NCI-H345 treated with DMSO at 0.1 percent for 48 hours (cell line): ENCODE measurements at regions not wholly inside any gene's neighbourhood (a gene's known extent, or its start where the extent isn't known, plus 50 kb on each side); places are given as distances from the start of the nearest gene placed in this dataset.

ENCODE experiments used
- DNase-seq: peaks from one replicate; lab custom pipeline; 2025; ENCODE audit not compliant: unreplicated experiment; lab: John Stamatoyannopoulos, UW

DNA sequence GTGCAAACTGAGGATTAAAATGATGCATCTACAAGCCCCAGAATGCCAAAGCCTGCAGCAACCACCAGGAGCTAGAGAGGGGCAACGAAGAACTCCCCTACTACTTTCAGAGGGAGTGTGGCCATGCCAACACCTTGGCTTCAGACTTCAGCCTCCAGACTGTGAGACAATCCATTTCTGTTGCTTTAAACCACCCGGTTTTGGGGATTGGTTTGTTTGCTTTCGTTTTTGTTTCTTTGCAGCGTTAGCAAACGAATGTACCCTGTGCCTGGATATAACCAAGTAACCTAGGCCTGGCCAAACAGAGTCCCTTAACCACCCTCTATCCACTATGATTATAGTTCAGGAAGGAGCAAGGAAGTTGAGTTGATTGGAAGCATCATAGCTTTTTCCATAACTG lies 171.2 kb upstream of the NCK2 start:
- no peak for DNase-seq

DNA sequence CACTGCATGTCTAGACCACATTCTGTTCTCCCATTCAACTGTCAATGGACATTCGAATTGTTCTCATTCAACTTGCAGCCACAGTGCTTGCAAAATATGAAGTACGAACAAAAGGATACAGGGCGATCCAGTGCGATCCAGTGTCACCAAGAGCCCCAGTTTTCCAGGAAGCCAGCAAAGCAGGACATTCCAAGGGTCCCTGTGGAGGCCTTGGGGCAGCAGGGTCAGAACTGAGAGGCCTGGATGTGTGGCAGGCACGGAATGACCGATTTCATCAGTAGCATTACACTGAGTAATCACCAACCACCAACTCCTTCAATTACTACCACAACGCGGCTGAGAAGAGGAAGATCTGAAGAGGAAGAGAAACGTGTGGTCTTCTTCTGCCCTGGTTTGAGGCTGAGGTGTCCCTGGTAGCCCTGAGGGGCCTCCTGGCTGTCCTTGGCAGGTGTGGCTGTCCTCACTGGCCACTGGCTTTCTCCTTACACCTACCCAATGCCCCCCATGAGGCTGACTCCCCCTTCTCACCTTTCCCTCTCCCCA lies 172.7 kb upstream of the FHL2 start:
- no peak for DNase-seq

DNA sequence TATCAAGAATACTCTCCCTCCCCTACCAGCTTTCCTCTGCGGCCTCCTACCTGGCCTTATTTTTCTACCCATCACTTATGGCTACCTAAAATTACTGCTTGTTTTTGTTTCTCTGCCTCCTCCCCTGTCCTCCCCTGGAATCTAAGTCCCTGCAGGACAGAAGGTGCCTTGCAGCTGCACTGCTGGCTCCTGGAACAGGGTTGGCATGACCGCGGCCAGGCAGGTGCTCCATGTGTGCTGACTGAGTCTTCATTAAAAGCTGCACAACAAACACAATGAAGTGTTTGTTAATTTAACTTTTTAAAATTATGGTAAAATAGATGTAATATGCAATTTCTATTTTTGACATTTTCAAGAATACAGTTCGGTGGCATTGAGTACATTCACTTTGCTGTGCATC lies 171.9 kb upstream of the FHL2 start:
- no peak for DNase-seq

DNA sequence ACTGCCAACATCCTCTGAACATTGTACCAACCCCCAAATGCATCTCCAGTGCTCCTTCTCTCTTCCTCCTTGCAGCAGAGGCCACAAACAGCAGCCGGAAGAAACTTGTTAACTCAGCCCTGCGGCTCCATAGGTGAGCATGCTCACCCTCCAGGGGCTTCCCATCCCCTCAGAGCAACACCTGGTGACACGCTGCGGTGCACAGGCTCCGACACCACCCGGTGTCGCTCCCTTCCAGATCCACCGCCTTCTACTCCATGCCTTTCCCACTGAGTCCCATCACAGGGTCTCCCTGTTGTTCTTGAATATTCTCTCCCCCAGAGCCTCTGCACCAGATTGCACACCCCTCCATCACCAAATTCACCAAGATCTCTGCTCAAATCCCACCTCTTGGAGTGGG lies 171.5 kb upstream of the FHL2 start:
- no peak for DNase-seq

DNA sequence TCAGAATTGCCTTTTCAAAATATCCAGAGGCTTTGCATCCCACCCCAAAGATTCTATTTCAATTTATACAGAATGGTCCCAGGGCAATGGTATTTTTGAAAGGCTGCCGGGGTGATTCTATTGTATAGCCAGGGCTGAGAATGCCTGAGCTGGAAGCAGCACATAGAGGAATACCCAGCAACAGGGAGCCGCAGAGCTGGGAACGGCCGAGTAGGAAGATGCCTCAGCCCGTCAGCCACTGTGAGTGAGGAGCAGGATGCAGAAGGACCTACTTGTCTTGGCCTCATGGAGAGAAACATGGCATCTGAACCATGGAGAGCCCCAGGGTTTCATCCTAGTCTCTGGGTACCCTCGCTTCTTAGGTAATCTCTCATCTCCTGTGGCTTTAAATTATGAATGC lies 170.8 kb upstream of the FHL2 start:
- no peak for DNase-seq

DNA sequence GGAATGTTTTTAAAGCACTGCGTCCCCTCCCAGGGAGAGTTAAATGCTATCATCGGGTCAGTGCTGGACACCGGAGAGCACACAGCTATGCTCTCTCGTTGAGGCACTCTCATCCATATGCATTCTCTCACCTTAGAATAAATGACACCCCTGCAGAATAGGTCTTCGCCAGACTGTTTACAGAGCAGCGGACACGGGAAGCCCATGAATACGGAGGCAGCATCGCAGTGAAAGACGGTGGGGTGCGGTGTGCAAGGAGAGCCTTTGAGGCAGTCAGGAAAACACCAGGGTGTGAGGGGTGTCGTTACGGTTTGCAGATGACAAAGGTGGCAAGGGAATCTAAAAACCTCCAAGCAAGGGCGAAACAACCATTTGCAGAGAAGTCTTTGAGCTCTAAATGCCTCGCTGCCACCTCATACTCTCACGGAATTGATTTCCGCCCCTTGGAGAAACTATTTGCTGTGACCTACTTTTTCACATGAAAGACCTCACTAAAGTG lies 169.2 kb upstream of the FHL2 start:
- no peak for DNase-seq

DNA sequence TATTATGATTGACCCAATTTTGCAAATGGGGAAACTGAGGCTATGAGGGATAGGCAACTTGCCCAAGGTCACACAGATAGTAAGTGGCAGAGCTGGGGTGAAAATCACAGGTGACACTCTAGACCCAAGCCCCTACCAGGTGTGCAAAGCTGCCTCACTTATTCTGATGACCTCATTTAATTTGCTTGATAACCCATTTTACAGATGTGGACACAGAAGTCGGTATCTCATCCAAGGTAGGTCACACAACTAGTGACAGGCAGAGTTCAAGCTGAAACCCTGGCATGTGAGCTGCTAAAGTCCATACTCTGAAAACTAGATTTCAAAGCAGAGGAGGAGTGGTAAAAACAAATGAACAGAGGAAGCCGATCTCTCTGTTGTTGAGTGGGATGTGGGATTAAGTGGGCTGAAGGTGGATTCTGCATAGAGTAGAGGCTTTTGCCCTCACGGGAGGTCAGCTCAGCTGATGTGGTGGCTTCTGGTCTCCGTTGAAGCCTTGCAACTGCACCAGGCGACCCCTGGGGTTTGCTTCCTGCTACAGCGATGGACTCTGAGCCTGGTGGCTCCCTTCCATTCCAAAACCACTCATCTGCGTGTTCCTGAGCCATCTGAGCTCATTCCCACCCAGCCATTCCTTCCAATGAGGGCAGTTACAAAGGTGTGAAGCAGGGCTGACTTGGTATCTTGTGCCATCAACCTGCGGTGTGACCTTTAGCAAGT lies 164.3 kb upstream of the FHL2 start:
- DNase-seq, result no peak

DNA sequence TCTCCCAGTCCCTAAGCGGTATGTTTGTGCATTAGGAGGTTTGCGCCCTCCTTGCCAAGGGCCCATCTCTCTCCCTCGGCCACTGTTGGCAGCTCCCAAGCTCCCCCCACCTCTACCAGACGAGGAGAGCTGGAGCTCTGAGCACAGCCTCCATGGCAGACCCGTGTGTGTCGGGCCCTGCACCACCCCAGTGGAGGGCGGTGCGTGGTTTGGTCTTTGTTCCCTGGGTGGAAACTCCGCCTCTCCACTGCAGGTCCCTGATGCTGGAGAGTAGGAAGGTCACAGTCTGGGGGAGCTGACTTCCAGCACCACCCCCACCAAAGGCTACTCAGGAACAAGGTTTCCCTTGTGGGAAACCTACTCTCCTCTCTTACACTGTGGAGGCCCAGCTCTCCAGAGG lies 162.6 kb upstream of the FHL2 start:
- DNase-seq, result no peak

DNA sequence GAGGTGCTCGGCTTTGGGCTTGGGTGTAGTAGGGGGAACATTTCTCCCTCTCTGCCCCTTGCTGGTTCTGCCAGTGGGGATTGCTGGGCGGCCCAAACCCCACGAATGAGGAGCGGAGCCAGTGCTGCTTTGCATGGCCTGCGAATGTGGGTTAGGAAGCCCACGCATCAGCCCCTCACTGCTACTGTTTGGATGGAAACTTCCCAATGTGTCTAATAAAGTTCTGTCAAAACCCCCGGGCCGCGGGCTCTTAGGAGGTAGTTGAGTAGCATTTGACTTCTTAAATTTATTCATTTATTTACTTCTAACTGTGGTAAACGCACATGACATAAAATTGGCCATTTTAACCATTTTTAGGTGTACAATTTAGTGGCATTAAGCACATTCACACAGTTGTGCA lies 161.3 kb upstream of the FHL2 start:
- no peak for DNase-seq

DNA sequence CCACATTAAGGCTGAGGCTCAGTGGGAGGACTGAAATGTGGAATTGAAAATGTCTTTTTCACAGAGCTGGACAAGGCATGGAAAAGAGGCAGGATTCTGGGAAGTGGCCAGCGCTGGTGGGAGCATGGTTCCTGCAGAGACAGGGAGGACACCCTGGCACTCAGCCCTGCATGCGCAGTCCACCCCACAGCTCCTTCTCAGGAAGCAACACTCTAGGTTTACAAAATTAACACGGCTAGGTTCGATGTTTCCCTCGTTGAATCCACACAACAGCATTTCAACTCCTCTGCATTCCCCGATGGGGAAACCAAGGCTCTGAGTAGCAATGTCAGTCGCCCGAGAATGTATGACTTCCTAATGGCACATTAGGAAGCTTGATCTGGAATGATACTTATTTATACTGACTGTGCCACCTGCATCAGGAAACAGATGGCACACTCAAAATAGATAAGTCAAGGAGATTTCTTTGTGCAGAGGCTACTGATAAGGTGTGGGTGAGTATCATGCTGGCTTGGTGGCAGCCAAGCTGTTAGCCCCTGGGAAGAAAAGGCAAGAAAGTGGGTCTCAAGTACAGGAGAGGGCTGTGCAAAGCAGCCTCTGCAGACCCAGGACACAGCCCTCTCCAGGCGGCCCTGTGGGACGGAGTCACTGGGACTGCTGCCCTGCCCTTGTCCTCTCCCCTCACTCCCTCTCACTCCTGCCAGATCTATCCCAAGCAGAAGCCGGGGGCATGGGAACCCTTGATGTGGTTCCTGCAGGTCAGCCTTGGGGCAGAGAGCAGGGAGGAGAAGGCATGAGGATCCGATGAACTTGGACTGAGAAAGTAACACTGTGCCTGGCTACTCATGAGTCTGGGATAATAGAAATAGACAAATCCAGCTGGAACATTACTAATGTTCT lies 158.4 kb upstream of the FHL2 start:
- DNase-seq, result no peak

DNA sequence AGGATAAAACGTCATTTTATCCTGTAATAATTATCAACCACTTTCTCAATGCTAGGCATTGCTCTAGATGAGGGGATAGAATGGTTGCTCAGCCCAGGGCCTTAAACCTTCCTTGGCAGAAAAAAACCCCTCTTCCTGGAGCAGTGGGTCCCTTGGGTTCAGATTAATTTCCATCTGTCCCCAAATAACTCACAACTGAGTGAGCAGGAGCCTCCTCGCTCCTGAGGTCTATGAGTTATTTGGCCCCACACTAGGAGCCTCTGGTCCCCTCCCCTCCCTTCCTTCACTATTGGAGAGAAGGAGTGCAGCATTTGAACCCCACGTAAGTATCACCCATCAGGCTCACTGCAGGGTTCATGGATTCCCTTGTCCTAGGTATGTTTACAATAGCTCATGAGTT lies 157.5 kb upstream of the FHL2 start:
- no peak for DNase-seq

DNA sequence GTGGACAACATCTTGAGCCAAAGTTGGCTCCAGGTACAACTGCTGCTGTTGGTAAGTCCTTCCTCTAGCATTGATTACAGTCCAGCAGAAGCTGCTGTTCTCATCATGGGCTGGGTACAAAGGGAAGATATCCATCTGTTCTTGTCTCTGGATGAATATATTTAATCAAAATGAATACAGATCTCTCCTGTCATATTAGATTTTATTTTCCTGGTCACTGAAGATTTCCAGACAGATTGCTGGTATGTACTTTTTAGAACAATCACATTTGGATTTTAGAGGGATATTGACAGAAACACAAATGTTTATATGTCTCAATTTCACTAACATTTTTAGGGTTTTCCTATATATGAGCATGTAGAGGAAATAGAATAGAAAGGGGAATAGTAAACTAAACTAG lies 155.4 kb upstream of the FHL2 start:
- DNase-seq, result no peak

DNA sequence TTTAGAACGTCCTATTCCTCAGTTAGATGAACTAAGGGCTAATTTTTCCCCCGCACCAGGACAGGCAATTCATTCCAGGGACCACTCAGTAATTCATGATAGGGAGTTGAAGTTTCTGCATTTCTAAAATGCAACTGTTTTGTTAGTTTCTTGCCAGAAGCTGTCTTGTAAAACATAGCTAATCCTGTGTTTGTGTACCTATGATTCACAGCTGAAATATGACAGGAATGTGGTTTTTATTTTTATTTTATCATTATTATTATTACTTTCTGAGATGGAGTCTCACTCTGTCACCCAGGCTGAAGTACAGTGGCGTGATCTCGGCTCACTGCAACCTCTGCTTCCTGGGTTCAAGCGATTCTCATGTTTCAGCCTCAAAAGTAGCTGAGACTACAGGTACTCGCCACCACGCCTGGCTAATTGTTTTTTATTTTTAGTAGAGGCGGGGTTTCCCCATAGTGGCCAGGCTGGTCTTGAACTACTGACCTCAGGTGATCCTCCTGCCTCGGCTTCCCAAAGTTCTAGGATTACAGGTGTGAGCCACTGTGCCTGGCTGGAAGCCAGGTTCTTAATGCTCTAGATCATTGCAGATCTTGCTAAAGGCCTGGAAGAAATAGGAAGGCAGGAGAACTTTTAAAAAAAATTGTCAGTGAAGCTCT lies 154.8 kb upstream of the FHL2 start:
- no peak for DNase-seq

DNA sequence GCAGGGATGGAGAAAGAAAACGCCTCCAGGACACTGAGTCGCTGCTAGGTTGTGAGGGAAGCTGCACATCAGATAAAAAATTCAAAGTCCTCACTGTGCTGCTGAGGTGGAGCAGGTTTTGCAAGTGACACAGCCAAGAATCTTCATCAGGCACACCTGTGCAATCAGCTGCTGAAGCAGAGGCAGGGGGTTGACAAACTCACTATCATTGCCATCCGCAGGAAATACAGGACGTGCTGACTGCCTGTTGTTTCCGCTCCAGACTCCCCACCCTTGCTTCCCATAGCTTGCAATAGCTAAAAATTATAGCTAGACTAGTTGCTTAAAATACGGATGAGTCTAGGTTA lies 147.8 kb upstream of the FHL2 start:
- DNase-seq, result no peak

DNA sequence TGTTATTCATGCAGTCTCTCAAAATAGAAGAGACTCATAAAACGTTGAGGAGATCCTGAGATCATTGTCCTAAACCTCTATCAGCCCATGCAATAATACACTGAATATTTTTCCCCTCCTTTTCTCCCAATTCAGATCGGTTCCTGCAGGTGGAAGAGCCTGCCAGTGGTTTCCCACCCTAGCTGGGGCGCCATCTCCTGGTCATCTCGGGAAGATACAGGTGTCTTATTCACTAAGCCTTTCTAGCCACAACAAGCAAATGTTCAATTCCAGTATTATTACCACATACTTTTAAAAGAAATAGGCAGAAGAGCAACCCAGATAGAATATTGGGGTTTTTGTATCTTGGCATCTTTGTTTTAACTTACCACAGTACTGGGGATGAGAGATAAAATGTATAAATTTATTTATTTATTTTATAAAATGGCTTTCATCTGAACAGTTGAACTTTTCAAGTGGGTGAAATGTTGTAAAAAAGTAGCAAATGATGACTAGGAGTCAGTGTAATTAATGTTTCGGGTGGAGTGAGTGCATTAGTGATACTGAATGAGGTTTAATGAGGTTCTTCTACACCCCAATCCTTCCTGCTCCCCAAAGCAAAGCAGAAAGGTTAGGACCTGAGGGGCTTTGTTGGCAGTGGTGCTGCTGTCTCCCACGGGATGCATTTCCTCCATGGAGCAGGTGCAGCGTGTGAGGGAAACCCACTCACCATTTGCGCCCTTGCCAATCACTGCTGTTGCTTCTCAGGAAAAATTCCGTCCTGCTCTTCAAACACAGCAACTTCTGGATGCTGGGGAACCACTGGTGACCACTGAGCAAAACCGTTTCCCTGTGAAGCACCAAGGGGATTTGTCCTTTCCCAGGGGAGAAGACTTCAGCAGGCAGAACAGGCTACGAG lies 147.1 kb upstream of the FHL2 start:
- peak; percentile 16 for DNase-seq

DNA sequence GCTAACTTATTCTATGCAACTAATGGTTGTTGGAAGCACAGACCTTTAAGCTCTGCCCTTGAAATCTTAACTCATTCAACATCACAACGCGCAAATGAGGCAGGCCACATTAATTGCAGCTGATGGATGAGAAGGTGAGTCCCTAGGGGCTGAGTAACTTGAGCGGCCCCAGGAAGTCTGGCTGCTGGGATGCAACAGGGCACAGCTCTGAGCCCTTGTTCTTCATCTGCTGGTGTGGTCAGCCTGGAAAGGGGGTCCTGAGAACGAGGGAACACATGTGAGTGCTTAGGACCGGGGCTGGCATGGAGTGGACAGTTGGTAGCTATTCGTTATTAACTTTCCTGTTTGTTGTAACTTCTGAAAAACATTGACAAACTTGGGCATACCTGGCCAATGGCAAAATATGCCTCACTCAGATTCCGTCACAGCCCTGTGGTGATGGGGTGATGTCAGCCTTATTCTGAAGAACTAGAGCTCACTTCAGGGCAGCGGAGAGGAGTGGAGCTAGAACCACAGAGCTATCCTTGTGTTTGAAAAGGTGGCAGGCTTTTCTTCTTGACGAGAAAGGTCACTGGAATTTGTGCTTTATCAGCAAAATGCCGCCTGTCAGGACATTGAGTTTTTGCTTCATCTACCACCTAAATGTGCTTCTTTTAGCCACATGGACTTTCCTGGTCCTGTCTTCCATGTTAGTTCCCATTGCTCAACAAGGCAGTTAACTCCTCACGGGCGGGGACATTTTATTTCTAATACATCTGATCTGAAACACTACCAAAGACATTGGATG lies 145.9 kb upstream of the FHL2 start:
- DNase-seq, result no peak

DNA sequence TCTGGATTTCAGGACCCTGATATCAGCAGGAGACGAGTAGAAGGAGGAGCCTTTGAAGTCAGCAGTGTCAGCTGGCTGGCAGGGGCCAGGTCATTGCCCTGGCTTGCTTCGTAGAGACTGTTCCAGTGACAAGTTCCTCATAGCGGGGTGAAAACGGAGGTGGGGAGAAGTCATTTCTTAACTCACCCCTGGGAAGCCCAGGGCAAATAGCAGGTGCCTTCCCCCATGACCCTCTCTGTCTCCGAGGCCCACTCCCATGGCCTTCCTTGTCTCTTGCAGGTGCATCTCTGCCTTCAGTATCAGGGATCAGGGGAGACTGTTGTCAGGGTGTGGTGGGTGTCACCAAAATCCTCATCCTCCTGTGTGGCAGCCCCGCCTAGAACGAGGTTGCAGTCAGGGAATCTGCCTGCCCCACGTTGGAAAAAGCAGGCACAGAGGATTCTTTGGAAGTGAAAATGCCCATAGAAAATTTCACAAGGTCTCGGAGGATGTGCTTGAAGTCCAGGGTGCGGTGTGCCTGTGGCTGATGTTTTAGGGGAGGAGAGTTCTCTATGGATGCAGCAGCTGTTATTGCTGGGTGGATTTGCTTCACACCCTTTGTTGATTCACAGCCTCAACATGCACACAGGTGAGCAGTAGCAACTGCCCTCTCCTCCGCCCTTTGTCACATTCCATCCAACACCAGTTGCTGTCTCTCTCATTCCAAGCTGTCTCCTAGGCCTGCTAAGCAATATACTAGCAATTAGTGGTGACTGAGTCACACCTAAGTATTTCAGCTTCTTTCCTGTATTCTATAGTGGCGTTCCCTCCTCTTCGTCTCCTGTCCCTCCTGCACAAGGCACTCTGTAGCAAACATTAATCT lies 142.6 kb upstream of the FHL2 start:
- no peak for DNase-seq

DNA sequence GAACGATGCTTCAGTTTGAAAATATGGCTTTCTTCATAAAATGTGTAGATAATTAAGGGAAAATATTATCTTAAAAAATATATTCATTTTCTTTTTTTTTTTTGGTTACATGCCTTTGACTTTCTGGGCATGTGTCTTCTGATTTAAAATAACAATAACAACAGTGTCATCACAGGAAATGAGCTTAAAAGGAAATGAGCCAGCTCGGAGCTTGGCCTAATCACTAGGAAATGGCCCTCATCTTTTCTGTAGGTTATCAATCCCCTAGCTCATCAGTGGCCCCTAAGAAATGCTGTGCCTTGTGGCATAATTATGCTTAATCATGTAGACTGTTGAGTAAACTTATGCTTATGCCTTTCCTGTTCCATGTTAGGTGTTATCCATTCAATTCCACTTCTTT lies 141.8 kb upstream of the FHL2 start:
- DNase-seq, result no peak

DNA sequence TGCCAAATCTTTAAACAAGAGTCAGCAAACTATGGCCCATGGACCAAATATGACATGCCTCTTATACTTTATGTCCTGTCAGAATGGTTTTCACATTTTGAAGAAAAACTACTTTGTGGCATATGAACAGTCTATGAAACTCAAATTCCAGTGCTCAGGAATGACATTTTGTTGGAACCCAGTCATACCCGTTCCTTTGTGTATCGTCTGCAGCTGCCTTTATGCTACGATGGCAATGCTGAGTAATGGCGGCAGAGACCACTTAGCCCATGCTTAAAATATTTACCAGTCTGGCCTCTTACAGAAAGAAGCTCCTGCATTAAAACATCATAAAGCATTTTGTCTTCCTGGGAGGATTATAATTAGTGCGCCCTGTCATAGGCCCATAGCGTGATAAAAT lies 140.5 kb upstream of the FHL2 start:
- DNase-seq, result no peak
